KOPT-K1 (cell line): ENCODE measurements at regions not wholly inside any gene's neighbourhood (a gene's known extent, or its start where the extent isn't known, plus 50 kb on each side); places are given as distances from the start of the nearest gene placed in this dataset.
"Not testable (repeated sequence)": the region's sequence is repeated elsewhere in the genome, so short reads cannot be mapped to it uniquely, and the experiment has no call there.

Source experiments
- H3K27ac ChIP-seq: fragments of 200-600 bp; sonication (generic); 2 replicates; pipeline ENCODE4 v1.5.1; 2016; ENCODE audit warnings: antibody characterized with exemption, mild to moderate bottlenecking, low read depth, low read length; ENCODE audit not compliant: poor library complexity, severe bottlenecking
- H3K36me3 ChIP-seq: fragments of 200-600 bp; sonication (generic); 2 replicates; pipeline ENCODE4 v1.5.1; 2017; ENCODE audit warnings: antibody characterized with exemption, mild to moderate bottlenecking, low read length, moderate library complexity; ENCODE audit not compliant: insufficient read depth
- H3K9me3 ChIP-seq: fragments of 200-600 bp; sonication (generic); 2 replicates; pipeline ENCODE4 v1.5.1; 2017; ENCODE audit warnings: antibody characterized with exemption, low read length, mild to moderate bottlenecking; ENCODE audit not compliant: insufficient read depth, poor library complexity, severe bottlenecking

DNA sequence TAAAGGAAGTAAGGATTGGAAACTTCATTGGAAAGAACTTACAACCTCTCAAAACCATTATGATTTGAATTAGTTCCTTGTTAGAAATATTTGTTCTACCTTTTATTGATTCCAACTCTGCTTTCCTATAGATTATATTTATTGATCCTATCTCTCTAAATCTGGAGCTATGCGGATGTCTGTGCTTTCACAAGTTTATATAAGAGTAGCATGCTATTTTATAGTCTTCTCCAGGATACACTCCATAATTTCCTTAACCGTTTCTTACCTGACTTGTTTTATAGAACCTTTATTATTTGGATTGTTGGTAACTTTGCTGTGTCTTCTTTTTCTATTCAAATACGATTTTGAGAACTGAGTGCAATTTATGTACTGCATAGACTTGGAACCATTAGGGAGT lies 668.1 kb downstream of the RAPGEF2 start:
- H3K27ac ChIP-seq, result no peak overlapping the region
- H3K9me3 ChIP-seq, result no peaks in the 10 kb centered on the region
- no peaks in the 10 kb centered on the region for H3K36me3 ChIP-seq

DNA sequence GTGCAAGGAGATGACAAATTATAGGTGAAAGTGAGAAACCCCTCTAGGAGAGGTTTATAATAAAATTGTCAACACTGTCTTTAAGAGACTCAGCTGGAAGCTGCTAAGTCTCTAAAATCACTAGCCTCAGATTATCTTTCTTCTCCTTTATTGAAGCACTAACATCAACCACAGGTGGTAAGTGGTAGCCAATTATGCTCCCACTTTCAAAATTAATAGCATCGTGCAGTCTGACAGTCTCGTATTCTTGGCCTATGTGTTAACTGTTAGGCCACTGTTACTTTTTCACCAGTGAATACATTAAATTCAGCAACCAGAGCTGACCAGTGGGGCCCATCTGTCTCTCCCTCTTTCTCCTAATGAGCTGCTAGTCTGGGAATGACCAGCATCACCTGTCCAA lies 674.1 kb downstream of the RAPGEF2 start:
- H3K27ac ChIP-seq, result no peak overlapping the region
- H3K36me3 ChIP-seq, result no peaks in the 10 kb centered on the region
- no peaks in the 10 kb centered on the region for H3K9me3 ChIP-seq

DNA sequence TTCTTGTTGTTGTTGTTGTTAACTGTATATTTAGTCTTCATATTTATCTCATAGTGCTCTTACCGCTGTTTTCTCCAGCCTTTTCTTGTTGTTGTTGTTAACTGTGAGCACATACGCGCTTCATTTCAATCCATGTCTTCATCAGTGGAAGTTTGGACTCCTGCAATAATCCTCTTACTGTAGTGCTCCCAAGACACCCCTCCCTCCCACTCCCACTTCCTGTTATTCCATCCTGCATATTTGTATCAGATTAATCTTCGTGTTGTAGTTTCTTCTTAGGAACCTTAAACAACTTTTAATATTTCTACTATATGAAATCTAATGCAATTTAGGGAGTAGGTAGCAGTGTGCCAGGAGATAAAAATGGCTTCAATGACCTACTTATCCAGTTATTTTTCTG lies 674.8 kb downstream of the RAPGEF2 start:
- Histone ChIP-seq H3K9me3 (no peaks in the 10 kb centered on the region), H3K27ac (no peak overlapping the region), H3K36me3 (no peaks in the 10 kb centered on the region)

DNA sequence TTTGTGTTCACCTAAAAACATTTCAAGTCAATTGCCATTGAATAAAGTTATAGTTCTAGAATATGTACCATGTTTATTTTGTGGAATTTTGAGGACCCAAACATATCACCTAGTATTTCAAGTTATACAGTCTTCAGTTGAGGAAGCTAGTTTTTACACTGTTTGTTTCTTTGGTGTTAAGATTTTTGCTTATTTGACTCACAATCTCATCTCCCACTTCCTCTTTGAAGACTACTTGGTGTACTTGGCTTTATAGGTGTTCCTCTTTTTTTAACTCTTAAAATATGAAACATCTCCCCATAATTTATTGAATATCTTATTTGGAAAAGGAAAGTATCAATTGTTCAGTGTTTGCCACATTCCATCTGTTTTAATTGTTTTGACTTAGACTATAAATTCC lies 675.4 kb downstream of the RAPGEF2 start:
- no peaks in the 10 kb centered on the region for H3K9me3 ChIP-seq
- no peak overlapping the region for H3K27ac ChIP-seq
- H3K36me3 ChIP-seq, result no peaks in the 10 kb centered on the region

DNA sequence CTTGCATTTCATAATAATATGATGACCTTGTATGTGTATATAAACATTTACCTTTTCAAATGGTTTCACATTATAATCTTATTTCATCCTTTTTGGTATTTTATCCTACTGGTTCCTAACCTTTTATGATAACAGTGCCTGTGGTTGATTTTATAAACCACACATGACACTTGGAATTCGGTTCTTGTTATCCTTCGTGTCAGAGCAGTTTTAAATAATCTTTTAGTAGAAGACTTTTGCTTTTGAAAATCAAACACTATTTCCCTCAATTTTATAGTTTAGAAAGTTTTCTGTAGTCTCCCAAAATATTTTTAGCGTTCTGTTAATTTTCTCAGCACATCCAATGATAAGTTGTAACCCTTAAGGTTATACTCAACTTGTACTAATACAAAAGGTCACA lies 676.8 kb downstream of the RAPGEF2 start:
- Histone ChIP-seq H3K9me3 (no peaks in the 10 kb centered on the region), H3K27ac (no peak overlapping the region), H3K36me3 (no peaks in the 10 kb centered on the region)

DNA sequence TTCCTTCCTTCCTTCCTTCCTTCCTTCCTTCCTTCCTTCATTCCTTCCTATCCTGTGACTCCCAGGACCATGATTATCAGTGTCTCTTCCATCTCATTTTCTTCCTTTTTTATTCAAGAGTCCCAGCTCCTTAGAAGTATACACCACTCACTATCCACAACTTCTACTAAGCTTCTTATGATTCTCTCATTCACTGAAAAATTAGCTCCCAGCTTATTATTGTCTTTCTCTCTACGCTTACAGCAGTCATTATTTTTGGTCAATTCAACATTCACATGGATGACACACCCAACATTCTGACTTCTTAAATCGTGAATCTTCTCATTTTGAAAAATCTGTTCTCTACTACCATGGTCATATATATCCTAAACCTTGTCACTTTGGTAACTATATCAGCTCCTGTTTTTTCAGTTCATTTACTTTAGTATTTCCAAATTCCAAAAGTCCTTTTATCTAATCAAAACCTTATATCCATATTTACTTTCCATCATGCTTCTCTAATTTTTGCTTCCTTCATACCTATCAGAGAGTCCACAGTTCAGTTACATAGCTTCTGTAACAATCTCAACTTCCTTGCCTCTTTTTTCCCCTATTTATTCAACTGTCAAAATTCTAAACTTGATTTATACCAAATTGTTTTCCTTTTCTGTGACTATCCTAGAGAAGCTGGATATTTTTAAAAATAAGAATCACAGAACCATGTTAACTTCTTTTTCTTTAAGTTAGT lies 677.5 kb downstream of the RAPGEF2 start:
- Histone ChIP-seq H3K36me3 (no peaks in the 10 kb centered on the region), H3K9me3 (no peaks in the 10 kb centered on the region), H3K27ac (no peak overlapping the region)

DNA sequence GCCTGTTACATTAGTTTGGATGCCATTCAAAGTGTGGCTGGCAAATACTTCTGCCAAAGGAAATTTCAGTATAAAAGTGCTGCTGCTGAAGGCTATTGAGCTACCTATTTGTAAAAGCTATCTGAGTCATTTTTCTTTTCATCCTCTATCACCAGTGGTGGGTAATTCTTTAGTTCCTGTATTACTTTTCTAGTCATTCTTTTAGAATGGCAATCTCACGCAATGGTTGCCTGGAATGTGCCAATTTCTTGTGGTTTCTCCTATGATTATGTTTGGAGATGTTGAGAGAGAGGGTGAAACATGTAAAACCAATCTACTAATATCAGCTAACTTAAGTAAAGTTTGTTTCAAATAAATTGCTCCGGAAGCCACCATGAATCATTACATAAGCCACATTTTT lies 685.0 kb downstream of the RAPGEF2 start:
- Histone ChIP-seq H3K36me3 (no peaks in the 10 kb centered on the region), H3K9me3 (no peaks in the 10 kb centered on the region), H3K27ac (no peak overlapping the region)

DNA sequence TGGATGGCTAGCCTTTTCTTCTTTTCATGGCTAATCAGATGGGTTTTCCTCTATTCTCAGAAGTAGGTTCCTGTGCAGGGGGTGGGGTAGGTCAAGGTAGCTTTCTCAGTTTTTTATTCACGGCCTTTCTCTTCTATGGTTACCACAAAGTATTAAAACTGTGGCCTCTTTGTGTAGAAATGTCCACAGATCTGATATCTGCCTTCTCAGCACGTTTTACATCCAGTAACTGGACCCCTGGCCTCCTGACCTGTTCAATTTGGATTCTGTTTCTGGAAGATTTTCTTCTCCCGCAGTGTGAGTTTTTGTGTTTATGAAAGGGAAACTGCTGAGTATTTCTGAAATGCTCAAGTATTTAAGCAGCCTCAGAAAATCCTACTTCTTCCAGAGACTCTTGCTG lies 688.5 kb downstream of the RAPGEF2 start:
- Histone ChIP-seq H3K36me3 (no peaks in the 10 kb centered on the region), H3K9me3 (no peaks in the 10 kb centered on the region), H3K27ac (no peak overlapping the region)

DNA sequence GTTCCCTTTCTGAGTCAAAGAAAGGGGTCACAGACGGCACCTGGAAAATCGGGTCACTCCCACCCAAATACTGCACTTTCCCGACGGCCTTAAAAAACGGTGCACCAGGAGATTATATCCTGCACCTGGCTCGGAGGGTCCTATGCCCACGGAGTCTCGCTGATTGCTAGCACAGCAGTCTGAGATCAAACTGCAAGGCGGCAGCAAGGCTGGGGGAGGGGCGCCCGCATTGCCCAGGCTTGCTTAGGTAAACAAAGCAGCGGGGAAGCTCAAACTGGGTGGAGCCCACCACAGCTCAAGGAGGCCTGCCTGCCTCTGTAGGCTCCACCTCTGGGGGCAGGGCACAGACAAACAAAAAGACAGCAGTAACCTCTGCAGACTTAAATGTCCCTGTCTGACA lies 701.7 kb downstream of the RAPGEF2 start:
- not testable (repeated sequence) for H3K9me3 ChIP-seq, H3K27ac ChIP-seq, H3K36me3 ChIP-seq

DNA sequence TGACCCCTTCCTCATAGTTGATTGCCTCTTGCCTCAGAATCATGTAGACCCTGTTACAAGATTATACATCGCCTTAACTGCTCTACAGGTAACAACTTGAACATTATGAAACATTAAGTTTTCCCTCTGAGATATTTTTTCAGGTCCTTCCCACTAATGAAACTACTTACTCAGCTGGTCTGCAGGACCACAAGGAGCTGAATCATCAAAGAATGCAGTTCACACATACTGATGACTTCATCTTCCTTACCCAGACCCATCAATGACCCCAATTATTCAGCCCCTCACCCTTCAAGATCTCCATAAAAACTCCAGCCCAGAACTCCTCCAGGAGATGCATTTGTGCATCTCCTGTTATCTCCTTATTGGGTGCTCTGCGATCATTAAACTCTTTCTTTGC lies 720.9 kb downstream of the RAPGEF2 start:
- H3K9me3 ChIP-seq, result no peaks in the 10 kb centered on the region
- H3K36me3 ChIP-seq, result no peaks in the 10 kb centered on the region
- H3K27ac ChIP-seq, result no peak overlapping the region

DNA sequence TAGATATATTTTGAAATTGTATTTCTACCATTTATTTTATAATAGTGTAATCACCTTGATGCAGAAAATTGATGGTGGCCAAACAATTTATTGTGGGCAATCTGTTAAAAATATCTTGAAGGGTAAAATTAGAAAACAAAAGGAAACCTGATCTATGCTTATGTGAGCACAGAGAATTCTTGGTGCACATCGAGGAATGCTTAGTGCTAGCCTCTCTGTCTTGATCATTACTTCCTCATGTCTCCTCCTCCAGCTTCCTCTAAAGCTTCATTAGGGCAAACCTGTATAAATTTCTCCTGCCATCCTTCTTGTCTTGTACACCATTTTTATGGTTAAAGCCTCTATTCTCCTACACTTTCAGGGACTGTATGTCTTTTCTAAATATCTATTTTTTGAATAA lies 725.8 kb downstream of the RAPGEF2 start:
- Histone ChIP-seq H3K36me3 (no peaks in the 10 kb centered on the region), H3K27ac (no peak overlapping the region), H3K9me3 (no peaks in the 10 kb centered on the region)

DNA sequence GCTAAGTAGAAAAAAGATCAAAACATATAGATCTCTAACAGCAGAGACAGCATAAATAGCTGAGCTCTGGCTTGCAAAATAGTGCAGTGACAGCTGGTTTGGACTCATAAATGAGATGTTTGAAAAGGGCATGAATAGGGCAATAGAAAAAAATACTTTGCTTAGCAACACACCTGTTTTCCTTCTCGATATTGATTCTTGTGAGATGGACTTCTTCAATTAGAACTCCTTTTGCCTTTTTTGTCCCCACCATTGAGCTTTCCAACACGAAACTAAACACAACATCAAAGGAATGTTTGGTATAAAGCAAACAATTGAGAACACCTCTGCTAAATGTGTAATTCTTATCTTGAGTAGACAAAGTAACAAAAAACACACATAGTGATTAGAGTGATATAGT lies 726.3 kb downstream of the RAPGEF2 start:
- Histone ChIP-seq H3K9me3 (no peaks in the 10 kb centered on the region), H3K36me3 (no peaks in the 10 kb centered on the region), H3K27ac (no peak overlapping the region)

DNA sequence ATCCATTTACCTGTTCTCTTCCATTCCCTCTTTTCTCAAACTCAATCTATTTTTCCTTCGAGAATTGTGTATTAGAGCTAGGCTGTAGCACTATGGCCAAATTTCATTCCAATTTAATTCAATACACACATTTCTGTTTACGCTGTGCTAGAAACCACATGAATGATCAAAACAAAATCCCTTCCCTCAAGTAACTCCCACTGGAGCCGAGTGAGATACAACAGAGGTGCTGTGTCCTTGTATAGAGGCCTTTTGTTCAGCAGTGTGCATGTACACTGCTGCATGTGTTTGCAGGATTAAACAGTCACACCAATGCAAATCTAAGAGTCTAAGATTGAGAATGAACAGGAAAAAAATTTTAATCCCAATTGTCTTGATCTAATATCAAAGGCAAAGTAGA lies 734.2 kb downstream of the RAPGEF2 start:
- Histone ChIP-seq H3K27ac (no peak overlapping the region), H3K36me3 (no peaks in the 10 kb centered on the region), H3K9me3 (no peaks in the 10 kb centered on the region)

DNA sequence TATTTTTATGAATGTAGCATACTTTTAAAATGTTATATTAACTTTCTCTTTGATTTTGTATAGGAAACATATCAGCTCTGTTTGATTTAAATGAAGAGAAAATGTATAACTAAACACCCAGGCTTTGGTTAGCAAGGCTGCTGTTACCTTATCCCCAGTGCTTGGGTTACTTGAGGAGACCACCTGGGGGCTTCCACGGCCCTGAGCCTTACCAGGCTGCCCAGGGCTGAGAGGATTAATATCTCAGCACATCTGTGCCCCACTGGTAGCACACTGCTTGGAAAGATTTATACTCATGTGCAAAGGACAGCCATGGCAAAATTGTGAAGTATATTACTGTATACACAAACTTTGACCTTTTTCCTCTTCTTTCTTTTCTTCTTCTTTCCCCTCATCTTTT lies 752.9 kb downstream of the RAPGEF2 start:
- Histone ChIP-seq H3K36me3 (no peaks in the 10 kb centered on the region), H3K9me3 (no peaks in the 10 kb centered on the region), H3K27ac (no peak overlapping the region)

DNA sequence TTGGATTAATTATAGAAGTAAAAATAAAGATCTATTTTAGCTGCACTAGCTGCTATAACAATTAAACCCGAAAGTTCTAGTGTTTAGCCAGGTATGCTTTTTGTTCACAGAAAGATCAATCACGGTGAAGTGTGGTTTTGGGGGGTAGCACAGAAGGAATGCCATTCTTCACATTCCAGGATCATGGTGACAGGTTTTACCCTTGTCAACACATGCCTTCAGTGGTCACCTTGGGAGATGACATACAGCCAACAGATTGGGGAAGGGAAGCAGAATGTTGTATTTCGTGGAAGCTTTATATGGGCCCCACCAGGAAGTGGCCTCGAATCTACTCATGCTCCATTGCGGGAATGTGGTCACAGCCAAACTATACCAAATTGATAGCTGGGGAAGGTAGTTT lies 753.6 kb downstream of the RAPGEF2 start:
- no peaks in the 10 kb centered on the region for H3K9me3 ChIP-seq
- no peak overlapping the region for H3K27ac ChIP-seq
- no peaks in the 10 kb centered on the region for H3K36me3 ChIP-seq

DNA sequence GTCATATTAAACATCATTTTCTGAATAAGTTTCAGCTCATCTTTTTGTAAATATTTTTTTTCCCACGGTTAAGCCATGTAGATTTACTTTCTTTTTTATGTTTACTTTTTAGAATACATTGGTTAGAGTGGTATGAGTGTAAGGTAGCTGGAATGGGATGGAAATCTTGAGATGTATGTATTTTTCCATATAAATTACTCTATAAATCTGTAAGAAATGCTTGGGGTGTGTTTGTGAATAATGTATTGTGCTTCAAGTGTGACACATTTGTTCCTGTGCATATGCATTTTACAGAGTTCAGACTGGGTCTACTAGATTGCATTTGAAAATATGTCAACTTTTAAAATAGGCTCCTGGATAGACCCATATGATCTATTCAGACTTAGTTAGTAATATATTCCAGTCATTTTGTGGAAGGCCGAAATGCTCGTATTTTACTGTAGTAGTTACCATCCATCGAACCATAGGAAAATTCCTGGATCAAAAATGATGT lies 756.8 kb downstream of the RAPGEF2 start:
- no peaks in the 10 kb centered on the region for H3K36me3 ChIP-seq
- H3K9me3 ChIP-seq, result no peaks in the 10 kb centered on the region
- H3K27ac ChIP-seq, result no peak overlapping the region
